ENCODE measurements at regions not wholly inside any gene's neighbourhood (a gene's known extent, or its start where the extent isn't known, plus 50 kb on each side); places are given as distances from the start of the nearest gene placed in this dataset.

DNA sequence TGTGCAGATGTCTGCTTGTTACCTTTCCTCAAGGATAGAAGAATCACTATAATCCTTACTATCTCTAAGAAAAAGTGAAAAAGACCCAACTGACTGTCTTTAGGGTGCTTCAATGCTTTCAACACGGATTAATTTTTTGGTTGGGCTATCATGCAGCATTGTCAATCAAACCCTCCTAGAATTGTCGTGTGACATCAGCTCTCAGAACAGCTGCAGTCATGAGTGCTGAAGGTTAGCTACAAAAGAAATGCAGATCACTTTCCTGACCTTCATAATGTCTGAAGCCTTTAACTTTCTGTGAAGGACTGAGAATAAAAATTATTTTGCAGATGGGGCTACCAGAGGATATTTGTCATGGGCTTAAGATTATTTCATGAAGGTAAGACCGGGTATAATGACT lies 107.9 kb upstream of the EFNA5 start:
- H3K36me3 ChIP-seq: no peaks in the 10 kb centered on the region
- peaks cover 18% of the 10 kb centered on the region for H3K4me1 ChIP-seq
- H3K27me3 ChIP-seq: no peaks in the 10 kb centered on the region
- TF ChIP-seq, protein P1, sequence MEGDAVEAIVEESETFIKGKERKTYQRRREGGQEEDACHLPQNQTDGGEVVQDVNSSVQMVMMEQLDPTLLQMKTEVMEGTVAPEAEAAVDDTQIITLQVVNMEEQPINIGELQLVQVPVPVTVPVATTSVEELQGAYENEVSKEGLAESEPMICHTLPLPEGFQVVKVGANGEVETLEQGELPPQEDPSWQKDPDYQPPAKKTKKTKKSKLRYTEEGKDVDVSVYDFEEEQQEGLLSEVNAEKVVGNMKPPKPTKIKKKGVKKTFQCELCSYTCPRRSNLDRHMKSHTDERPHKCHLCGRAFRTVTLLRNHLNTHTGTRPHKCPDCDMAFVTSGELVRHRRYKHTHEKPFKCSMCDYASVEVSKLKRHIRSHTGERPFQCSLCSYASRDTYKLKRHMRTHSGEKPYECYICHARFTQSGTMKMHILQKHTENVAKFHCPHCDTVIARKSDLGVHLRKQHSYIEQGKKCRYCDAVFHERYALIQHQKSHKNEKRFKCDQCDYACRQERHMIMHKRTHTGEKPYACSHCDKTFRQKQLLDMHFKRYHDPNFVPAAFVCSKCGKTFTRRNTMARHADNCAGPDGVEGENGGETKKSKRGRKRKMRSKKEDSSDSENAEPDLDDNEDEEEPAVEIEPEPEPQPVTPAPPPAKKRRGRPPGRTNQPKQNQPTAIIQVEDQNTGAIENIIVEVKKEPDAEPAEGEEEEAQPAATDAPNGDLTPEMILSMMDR (IDR thresholded peaks at IDR 0.05; ENCODE audit: low read depth, low read length): no peak
- no peak overlapping the region for H3K4me3 ChIP-seq (ENCODE audit: low read depth, low read length)
- DNase-seq: no peak
- H3K9me3 ChIP-seq: no peaks in the 10 kb centered on the region; the same call in 1 of the 2 replicates

DNA sequence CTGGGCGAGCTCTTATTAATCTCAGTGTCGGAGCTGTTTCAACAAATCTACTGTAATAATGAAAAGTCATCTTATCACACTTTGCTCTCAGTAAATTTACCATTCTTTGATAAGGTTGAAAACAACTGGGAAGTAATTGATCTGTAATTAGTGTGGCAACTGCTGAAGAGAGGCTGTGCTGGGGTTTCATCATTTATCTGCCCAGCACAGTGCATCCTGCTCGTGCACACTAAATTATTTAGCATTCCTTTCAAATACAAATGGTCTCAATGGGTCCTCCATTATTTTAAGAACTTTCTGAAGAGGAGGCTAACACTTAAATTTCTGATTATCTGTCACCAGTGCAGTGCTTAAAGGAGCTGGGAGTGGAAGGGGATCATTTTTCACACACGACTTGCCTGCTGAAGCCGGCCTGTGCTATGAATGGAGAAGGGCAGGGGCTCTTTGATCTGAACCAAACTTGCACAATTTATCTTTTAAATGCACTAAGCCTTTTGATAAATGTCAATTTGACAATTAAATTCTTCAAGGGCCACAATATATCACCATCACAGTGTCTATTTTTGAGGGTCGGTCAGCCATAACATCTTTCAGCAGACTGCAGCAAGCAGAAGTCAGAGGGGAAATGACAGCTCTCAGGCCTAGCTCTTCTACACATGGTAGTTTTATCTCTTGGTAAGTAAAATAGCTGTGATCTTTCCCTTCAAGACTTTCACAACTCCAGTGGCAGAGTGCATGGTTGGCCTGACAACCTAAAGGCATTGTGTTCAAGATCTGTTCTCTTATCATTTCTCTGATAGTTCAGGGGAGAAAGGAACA lies 106.4 kb upstream of the EFNA5 start:
- Histone ChIP-seq H3K4me1 (peaks cover 18% of the 10 kb centered on the region), H3K9me3 (no peaks in the 10 kb centered on the region; the same call in 1 of the 2 replicates)
- TF ChIP-seq, protein P1 (IDR thresholded peaks at IDR 0.05; ENCODE audit: low read depth, low read length): no peak

DNA sequence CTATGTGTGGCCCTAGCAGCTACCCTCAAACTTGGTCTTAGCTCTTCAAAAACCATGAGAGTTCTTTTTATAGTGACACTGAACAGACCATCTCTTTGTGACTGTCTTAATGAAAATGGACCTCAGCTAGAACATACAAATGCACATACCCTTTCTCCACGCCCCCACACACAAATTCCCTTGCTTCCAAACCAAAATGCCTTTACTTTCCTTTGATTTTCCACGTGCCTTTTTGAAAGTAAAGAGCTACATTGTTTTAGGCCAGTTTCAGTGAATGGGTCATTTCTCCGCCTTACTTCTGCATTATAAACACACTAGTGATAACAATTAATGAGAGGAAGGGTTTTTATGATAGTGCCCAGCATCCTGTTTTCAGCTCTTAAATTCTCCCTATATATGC lies 105.8 kb upstream of the EFNA5 start:
- no peaks in the 10 kb centered on the region; the same call in 1 of the 2 replicates for H3K9me3 ChIP-seq

More for the DNA sequence above, 106.4 kb upstream of the EFNA5 start:
- no peak for DNase-seq
- Histone ChIP-seq H3K4me3 (ENCODE audit: low read depth, low read length) (no peak overlapping the region), H3K27me3 (no peaks in the 10 kb centered on the region), H3K36me3 (no peaks in the 10 kb centered on the region)

DNA sequence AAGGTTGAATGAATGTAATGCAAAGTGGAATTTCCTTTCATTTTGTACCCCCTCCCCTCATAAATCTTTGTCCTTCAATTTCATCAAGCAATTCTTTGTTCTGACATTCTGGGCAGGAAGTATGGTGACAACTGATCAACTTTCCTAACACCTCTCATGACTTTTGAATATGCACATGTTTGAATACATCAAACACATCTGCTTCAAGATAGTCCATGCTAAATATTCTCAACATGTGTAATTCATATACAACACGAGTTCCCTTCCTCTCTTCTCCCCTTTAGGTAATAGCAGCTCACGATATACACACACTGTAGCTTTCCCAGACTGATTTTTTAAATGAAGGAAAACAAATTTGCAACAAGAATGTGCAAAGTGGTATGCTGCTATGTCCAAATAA lies 103.6 kb upstream of the EFNA5 start:
- TF ChIP-seq, protein P1 (IDR thresholded peaks at IDR 0.05; ENCODE audit: low read depth, low read length): no peak
- peaks cover 18% of the 10 kb centered on the region for H3K4me1 ChIP-seq
- no peaks in the 10 kb centered on the region for H3K9me3 ChIP-seq
- no peaks in the 10 kb centered on the region for H3K36me3 ChIP-seq
- no peak overlapping the region for H3K4me3 ChIP-seq (ENCODE audit: low read depth, low read length)
- no peak for DNase-seq
- no peaks in the 10 kb centered on the region for H3K27me3 ChIP-seq

More for the DNA sequence above, 105.8 kb upstream of the EFNA5 start:
- DNase-seq: no peak
- TF ChIP-seq, protein P1 (IDR thresholded peaks at IDR 0.05; ENCODE audit: low read depth, low read length): no peak
- Histone ChIP-seq H3K27me3 (no peaks in the 10 kb centered on the region), H3K36me3 (no peaks in the 10 kb centered on the region), H3K4me3 (ENCODE audit: low read depth, low read length) (no peak overlapping the region), H3K4me1 (peaks cover 18% of the 10 kb centered on the region)

DNA sequence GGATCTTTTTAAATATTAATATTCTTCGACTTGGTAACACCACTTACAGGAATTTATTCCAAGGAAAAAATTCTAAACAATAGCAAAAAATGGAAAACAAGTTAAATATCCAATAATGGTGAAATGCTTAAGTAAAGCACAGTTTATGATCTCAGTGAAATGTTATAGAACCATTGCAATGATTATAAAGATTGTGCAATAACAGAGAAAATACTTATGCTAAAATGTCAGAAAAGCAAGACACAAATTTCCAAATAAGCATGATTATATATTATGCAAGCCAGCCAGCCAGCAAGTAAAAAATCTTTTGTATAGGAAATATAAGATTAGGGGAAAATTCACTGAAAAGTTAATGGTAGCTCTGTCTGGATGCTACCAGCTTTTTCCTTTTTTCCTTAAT lies 102.7 kb upstream of the EFNA5 start:
- TF ChIP-seq, protein P1 (IDR thresholded peaks at IDR 0.05; ENCODE audit: low read depth, low read length): no peak
- no peak overlapping the region for H3K4me3 ChIP-seq (ENCODE audit: low read depth, low read length)
- H3K36me3 ChIP-seq: no peaks in the 10 kb centered on the region
- H3K9me3 ChIP-seq: no peaks in the 10 kb centered on the region
- peaks cover 13% of the 10 kb centered on the region for H3K4me1 ChIP-seq
- H3K27me3 ChIP-seq: no peaks in the 10 kb centered on the region
- DNase-seq: no peak

Data from BE2C (cell line).